Upper lobe of left lung (tissue), 4 donors: ENCODE measurements at regions not wholly inside any gene's neighbourhood (a gene's known extent, or its start where the extent isn't known, plus 50 kb on each side); places are given as distances from the start of the nearest gene placed in this dataset.

ENCODE experiments used
- CTCF ChIP-seq, 6 experiments: fragments of 450-650 bp in 4 of 6; fragments of 200-600 bp in 2 of 6; sonication (generic) in 2 of 6; IDR thresholded peaks; one replicate each; pipeline ENCODE4 v1.5.1; 2016 to 2019; ENCODE audit warnings: antibody characterized with exemption in 6 of 6
- EP300 ChIP-seq, 4 donors: sonication (generic); formaldehyde crosslinking; IDR thresholded peaks; one replicate each; pipeline ENCODE4 v1.5.1; 2017; ENCODE audit warnings: antibody characterized with exemption in 4 of 4, control low read depth in 2 of 4
- POLR2A ChIP-seq, 4 donors: fragments of 450-650 bp; IDR thresholded peaks; one replicate each; pipeline ENCODE4 v1.5.1; 2016 to 2017; ENCODE audit warnings: antibody characterized with exemption in 4 of 4, mild to moderate bottlenecking in 2 of 4

- TF ChIP-seq CTCF (IDR thresholded peaks at IDR 0.05) (no peak), POLR2A (IDR thresholded peaks at IDR 0.05) (no peak), EP300 (IDR thresholded peaks at IDR 0.05) (no peak)
These were observed 123.1 kb upstream of the HDAC4 start for GRCh38 chr2:239523954-239524330.
